ENCODE measurements at regions not wholly inside any gene's neighbourhood (a gene's known extent, or its start where the extent isn't known, plus 50 kb on each side); places are given as distances from the start of the nearest gene placed in this dataset.

DNA sequence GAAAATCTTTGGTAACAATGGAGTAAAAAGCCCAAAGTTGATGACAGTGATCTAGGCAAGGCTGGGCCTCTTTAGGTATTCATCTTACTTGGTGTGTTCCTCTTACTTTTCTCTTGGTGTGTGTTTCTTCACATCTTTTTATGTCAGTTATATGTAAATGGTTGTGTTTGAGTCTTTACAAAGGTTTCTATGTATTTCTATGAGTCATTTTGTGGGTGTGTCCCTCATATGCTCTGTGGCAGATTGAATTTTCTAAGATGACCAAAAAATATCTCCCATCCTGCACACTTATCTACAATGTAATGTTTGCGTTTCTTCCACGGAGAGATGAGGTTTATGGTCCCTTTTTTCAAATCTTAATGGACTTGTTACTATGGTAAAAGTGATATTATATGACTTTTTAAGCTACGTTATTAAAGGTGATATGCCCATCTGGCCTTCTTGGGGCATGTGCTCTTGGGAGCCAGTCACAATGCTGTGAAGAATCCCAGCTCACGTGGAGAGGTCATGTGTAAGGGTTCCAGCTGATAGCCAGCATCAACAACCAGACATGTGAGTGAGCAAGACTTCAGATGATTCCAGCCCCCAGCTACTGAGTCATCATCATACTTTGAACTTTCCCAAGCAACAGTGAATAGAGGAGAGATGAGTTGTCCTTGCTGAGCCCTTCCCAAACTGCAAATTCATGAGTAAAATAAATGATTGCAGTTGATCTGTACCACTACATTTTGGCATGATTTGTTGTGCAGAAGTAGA is 126.9 kb downstream of the CBLL2 start:
- Histone ChIP-seq H3K36me3 (no peaks in the 10 kb centered on the region), H3K27me3 (no peaks in the 10 kb centered on the region), H3K27ac (no peak overlapping the region), H3K4me3 (no peak overlapping the region), H3K9me3 (no peaks in the 10 kb centered on the region), H3K4me1 (no peaks in the 10 kb centered on the region)
- WGBS, 2 donors, result 76 to 94% methylated on average over 4 of the region's 4 CpGs
- TF ChIP-seq EP300 (IDR thresholded peaks at IDR 0.05), result no peak
- TF ChIP-seq, protein P1, sequence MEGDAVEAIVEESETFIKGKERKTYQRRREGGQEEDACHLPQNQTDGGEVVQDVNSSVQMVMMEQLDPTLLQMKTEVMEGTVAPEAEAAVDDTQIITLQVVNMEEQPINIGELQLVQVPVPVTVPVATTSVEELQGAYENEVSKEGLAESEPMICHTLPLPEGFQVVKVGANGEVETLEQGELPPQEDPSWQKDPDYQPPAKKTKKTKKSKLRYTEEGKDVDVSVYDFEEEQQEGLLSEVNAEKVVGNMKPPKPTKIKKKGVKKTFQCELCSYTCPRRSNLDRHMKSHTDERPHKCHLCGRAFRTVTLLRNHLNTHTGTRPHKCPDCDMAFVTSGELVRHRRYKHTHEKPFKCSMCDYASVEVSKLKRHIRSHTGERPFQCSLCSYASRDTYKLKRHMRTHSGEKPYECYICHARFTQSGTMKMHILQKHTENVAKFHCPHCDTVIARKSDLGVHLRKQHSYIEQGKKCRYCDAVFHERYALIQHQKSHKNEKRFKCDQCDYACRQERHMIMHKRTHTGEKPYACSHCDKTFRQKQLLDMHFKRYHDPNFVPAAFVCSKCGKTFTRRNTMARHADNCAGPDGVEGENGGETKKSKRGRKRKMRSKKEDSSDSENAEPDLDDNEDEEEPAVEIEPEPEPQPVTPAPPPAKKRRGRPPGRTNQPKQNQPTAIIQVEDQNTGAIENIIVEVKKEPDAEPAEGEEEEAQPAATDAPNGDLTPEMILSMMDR (IDR thresholded peaks at IDR 0.05), result no peak
- TF ChIP-seq POLR2A (IDR thresholded peaks at IDR 0.05), result no peak
- no peak for DNase-seq (ENCODE audit: low spot score in 2 of 2)

DNA sequence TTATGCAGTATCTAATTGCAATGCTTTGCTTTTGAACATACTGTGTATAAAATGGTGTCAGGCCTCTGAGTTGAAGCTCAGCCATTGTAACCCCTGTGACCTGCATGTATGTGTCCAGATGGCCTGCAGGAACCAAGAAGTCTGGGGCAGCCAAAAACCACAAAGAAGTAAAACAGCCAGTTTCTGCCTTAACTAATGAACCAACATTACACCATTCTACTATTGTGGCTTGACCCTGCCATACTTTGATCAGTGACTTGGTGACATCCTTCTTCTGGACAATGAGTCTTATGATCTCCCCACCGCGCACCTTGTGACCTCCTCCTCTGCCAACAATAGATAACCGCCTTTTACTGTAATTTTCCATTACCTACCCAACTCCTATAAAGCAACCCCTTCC is 131.6 kb downstream of the CBLL2 start:
- Histone ChIP-seq H3K9me3 (no peaks in the 10 kb centered on the region), H3K27me3 (no peaks in the 10 kb centered on the region), H3K4me1 (no peaks in the 10 kb centered on the region), H3K36me3 (no peaks in the 10 kb centered on the region), H3K27ac (no peak overlapping the region), H3K4me3 (no peak overlapping the region)
- TF ChIP-seq EP300 (IDR thresholded peaks at IDR 0.05), result no peak
- TF ChIP-seq, protein P1 (IDR thresholded peaks at IDR 0.05), result no peak
- no peak for TF ChIP-seq POLR2A (IDR thresholded peaks at IDR 0.05)
- WGBS, 2 donors, result 96 to 97% methylated on average over 3 of the region's 3 CpGs
- no peak for DNase-seq (ENCODE audit: low spot score in 2 of 2)

DNA sequence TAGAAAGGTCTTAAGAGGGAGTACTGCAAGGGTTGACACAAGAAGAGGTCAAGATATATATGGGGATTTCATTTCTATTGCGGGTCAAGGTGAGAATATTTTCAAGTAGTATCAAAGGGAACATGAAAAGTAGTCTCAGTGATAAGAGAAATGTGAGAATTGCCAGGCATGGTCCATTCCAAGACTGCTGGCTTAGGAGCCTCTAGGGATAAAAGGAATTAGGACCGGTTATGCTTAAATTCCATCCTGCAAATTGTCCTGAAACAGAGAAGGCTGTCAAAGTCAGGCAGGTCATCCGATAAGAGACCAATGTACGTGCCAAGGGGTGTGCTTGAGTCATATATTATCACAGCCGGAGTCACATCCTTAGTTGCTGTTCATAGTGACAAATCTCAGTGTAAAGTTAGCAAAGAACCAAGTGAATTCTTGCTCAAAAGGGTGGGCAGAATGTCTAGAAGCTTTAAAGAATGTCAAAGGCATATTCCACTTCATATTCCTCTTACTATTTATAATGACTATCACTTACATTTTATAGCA is 133.6 kb downstream of the CBLL2 start:
- H3K36me3 ChIP-seq, result no peaks in the 10 kb centered on the region
- no peak for DNase-seq (ENCODE audit: low spot score in 2 of 2)
- WGBS, 2 donors, result 78 to 84% methylated on average over 5 of the region's 5 CpGs
- H3K4me1 ChIP-seq, result no peaks in the 10 kb centered on the region
- no peak overlapping the region for H3K27ac ChIP-seq
- TF ChIP-seq, protein P1 (IDR thresholded peaks at IDR 0.05), result no peak
- no peak for TF ChIP-seq EP300 (IDR thresholded peaks at IDR 0.05)
- no peak for TF ChIP-seq POLR2A (IDR thresholded peaks at IDR 0.05)
- no peak overlapping the region for H3K4me3 ChIP-seq
- no peaks in the 10 kb centered on the region for H3K27me3 ChIP-seq
- H3K9me3 ChIP-seq, result no peaks in the 10 kb centered on the region

DNA sequence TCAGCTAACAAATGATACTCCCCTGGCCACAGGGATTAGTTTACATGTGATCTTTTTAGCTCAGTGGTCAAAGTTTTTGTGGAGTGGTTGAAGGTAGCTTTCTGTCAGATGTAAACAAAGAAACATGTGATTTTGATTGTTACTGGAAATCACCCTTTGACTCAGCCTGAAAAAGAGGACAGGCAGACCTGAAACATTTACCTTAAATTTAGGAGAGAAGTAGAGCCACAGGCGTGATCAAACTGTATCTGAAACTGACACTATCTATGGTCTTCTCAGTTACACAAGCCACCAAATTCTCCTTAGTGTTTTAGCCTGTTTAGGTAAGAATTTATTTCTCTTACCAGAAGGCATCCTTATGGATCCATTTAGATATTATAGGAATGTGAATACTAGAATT is 136.7 kb downstream of the CBLL2 start:
- Histone ChIP-seq H3K4me1 (no peaks in the 10 kb centered on the region), H3K4me3 (no peak overlapping the region), H3K9me3 (no peaks in the 10 kb centered on the region), H3K27ac (no peak overlapping the region), H3K27me3 (no peaks in the 10 kb centered on the region), H3K36me3 (no peaks in the 10 kb centered on the region)
- WGBS, 2 donors, result 74 to 93% methylated on average over 1 of the region's 1 CpG
- TF ChIP-seq EP300 (IDR thresholded peaks at IDR 0.05) (no peak), POLR2A (IDR thresholded peaks at IDR 0.05) (no peak)
- TF ChIP-seq, protein P1 (IDR thresholded peaks at IDR 0.05), result no peak
- no peak for DNase-seq (ENCODE audit: low spot score in 2 of 2)

DNA sequence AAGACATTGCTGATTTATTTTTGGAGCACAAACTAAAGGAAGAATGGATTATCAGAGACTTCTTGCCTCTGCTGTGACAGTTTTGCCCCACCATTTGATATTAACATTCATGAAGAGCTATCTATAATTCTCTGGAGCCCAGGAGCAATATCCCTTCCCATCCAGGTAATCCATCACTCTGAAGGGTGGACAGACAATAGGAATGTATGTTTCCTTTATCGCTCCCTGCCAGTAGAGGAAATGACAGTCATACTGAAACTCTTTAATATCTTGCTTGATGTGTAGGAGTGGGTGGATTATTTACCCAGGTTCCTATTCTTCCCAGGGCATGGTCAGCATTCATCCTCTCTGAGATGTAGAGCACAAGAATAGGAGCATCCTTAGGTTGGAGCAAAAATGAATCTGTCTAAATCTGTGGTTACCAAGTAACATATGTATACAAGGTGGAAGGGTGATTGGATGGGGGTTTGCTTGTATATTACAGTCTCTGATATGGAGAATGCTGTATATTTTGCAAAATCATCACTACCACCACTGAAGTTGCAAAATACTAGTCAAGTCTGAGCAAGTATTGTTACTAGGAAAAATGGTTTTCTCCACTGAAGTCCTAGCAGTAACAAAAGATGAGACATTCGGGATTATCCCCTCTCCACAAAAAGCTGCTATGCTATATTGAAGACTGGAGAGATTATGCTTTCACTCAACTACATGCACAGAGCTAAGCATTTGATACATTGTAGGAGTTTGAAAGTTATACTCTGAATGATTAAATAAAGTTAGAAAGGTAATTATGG is 151.6 kb downstream of the CBLL2 start:
- Histone ChIP-seq H3K27ac (no peak overlapping the region), H3K9me3 (no peaks in the 10 kb centered on the region), H3K4me3 (no peak overlapping the region), H3K27me3 (peaks cover 0 to 2% of the 10 kb centered on the region in 2 donors), H3K4me1 (no peaks in the 10 kb centered on the region), H3K36me3 (no peaks in the 10 kb centered on the region)
- 85 to 91% methylated on average over 2 of the region's 2 CpGs for WGBS, 2 donors
- no peak for TF ChIP-seq POLR2A (IDR thresholded peaks at IDR 0.05)
- TF ChIP-seq, protein P1 (IDR thresholded peaks at IDR 0.05), result no peak
- TF ChIP-seq EP300 (IDR thresholded peaks at IDR 0.05), result no peak
- no peak for DNase-seq (ENCODE audit: low spot score in 2 of 2)

Data from tibial nerve (tissue), 4 donors.